ENCODE measurements at regions not wholly inside any gene's neighbourhood (a gene's known extent, or its start where the extent isn't known, plus 50 kb on each side); places are given as distances from the start of the nearest gene placed in this dataset.

GRCh38 chr11:111039982-111040381 is 205.5 kb upstream of the POU2AF2 start:
- H3K4me1 ChIP-seq (ENCODE audit: insufficient read depth, low read length): no peaks in the 10 kb centered on the region
- H2BK120ac ChIP-seq (ENCODE audit: low read depth, low read length, poor library complexity, severe bottlenecking): no peak overlapping the region
- DNase-seq: no peak
- no peaks in the 10 kb centered on the region for H3K23me2 ChIP-seq (ENCODE audit: insufficient read length, low read depth, low read length, poor library complexity, severe bottlenecking)
- no peak overlapping the region for H2AK5ac ChIP-seq (ENCODE audit: insufficient read length, low read length)
- no peak overlapping the region for H3T11ph ChIP-seq (ENCODE audit: low read length)
- H4K20me1 ChIP-seq (ENCODE audit: control insufficient read depth, insufficient read depth, insufficient read length): no peaks in the 10 kb centered on the region
- TF ChIP-seq CTCF (conservative IDR thresholded peaks at IDR 0.05): no peak
- Mint-ChIP-seq H3K4me1 (peaks cover 1 to 2% of the 10 kb centered on the region in 2 experiments), H3K36me3 (ENCODE audit: insufficient read depth in 1 of 3, low read depth in 3 of 3) (no peaks in the 10 kb centered on the region), H3K27ac (no peak overlapping the region), H3K4me3 (no peak overlapping the region), H3K27me3 (ENCODE audit: low read depth) (no peaks in the 10 kb centered on the region), H3K9me3 (peaks cover 3% of the 10 kb centered on the region in 2 experiments; a peak in 4 of 5 replicates)
- H3K9ac ChIP-seq (ENCODE audit: extremely low read depth, insufficient read length, low read length): no peak overlapping the region
- no peak overlapping the region for H2AFZ ChIP-seq (ENCODE audit: low read length)
- no peak overlapping the region for H2BK15ac ChIP-seq (ENCODE audit: low read depth, low read length)
- no peak overlapping the region for H3K4me2 ChIP-seq (ENCODE audit: insufficient read depth, insufficient read length, low read length)
- H3K79me2 ChIP-seq (ENCODE audit: insufficient read depth, low read length): no peaks in the 10 kb centered on the region
- H4K5ac ChIP-seq (ENCODE audit: insufficient read length, low read depth, low read length): no peak overlapping the region
- H2BK12ac ChIP-seq (ENCODE audit: insufficient read length, low read depth, low read length): no peak overlapping the region
- H3K27ac ChIP-seq (ENCODE audit: insufficient read length, low read depth, low read length): no peak overlapping the region
- H4K8ac ChIP-seq (replicated peaks; ENCODE audit: insufficient read length, low read depth, low read length): no peak overlapping the region
- no peak overlapping the region for H2BK20ac ChIP-seq (ENCODE audit: low read depth, low read length, poor library complexity, severe bottlenecking)
- no peak overlapping the region for H3K23ac ChIP-seq (ENCODE audit: insufficient read length, low read depth, low read length)
- no peak overlapping the region for H3K4ac ChIP-seq (ENCODE audit: low read depth, low read length)
- H3K14ac ChIP-seq (ENCODE audit: insufficient read depth, low read length): no peak overlapping the region
- H3K9me3 ChIP-seq (ENCODE audit: control insufficient read depth, low read depth, low read length): no peaks in the 10 kb centered on the region
- H3K79me1 ChIP-seq (ENCODE audit: insufficient read depth, low read depth, low read length, poor library complexity, severe bottlenecking): no peaks in the 10 kb centered on the region
- no peak overlapping the region for H3K18ac ChIP-seq (ENCODE audit: insufficient read length, low read depth, low read length)
- H2BK5ac ChIP-seq (ENCODE audit: insufficient read length, low read length): no peak overlapping the region
- no CpG with 5 or more reads among the region's 3 CpGs for WGBS (ENCODE audit: extremely low coverage, insufficient read length, low lambda C conversion rate)
- H4K91ac ChIP-seq (ENCODE audit: insufficient read length, low read depth, low read length): no peak overlapping the region
- no peaks in the 10 kb centered on the region for H3K27me3 ChIP-seq (ENCODE audit: insufficient read depth, low read length)
- no peak overlapping the region for H3K56ac ChIP-seq (ENCODE audit: insufficient read length, low read depth, low read length)
